LNCaP clone FGC (cell line): ENCODE measurements at regions not wholly inside any gene's neighbourhood (a gene's known extent, or its start where the extent isn't known, plus 50 kb on each side); places are given as distances from the start of the nearest gene placed in this dataset.

Experiments
- DNase-seq: peaks from one replicate; pipeline ENCODE4 v3.0.0-alpha.2; 2011; ENCODE audit warnings: low read depth
- H3K4me3 ChIP-seq: 2 replicates; pipeline ENCODE4 v1.5.1; 2011; ENCODE audit warnings: mild to moderate bottlenecking, low read depth, low read length, control low read depth
- CTCF ChIP-seq: IDR thresholded peaks from 2 replicates; pipeline ENCODE4 v1.5.1; 2012; ENCODE audit warnings: mild to moderate bottlenecking; ENCODE audit not compliant: control insufficient read depth, insufficient read depth; ENCODE audit errors: extremely low read depth

- TF ChIP-seq CTCF, result no peak
- DNase-seq, result no peak
- no peak overlapping the region for H3K4me3 ChIP-seq
Measured at GRCh38 chr6:147009358-147009757, 194.9 kb upstream of the STXBP5 start.

- DNase-seq, result no peak
- TF ChIP-seq CTCF, result no peak
- H3K4me3 ChIP-seq, result no peak overlapping the region
Measured at GRCh38 chr6:147015674-147016073, 188.5 kb upstream of the STXBP5 start.

GRCh38 chr6:147016440-147016839 is 187.8 kb upstream of the STXBP5 start:
- no peak for TF ChIP-seq CTCF
- H3K4me3 ChIP-seq, result no peak overlapping the region
- DNase-seq, result no peak

- TF ChIP-seq CTCF, result no peak
- no peak for DNase-seq
- H3K4me3 ChIP-seq, result no peak overlapping the region
Measured at GRCh38 chr6:147017153-147017552, 187.1 kb upstream of the STXBP5 start.

- no peak overlapping the region for H3K4me3 ChIP-seq
- DNase-seq, result no peak
- TF ChIP-seq CTCF, result no peak
Measured at GRCh38 chr6:147019001-147019400, 185.2 kb upstream of the STXBP5 start.

GRCh38 chr6:147022041-147022440 is 182.2 kb upstream of the STXBP5 start:
- no peak for TF ChIP-seq CTCF
- H3K4me3 ChIP-seq, result no peak overlapping the region
- DNase-seq, result no peak

GRCh38 chr6:147023148-147023547 is 181.1 kb upstream of the STXBP5 start:
- H3K4me3 ChIP-seq, result no peak overlapping the region
- TF ChIP-seq CTCF, result no peak
- DNase-seq, result no peak
